ENCODE measurements at regions not wholly inside any gene's neighbourhood (a gene's known extent, or its start where the extent isn't known, plus 50 kb on each side); places are given as distances from the start of the nearest gene placed in this dataset.

DNA sequence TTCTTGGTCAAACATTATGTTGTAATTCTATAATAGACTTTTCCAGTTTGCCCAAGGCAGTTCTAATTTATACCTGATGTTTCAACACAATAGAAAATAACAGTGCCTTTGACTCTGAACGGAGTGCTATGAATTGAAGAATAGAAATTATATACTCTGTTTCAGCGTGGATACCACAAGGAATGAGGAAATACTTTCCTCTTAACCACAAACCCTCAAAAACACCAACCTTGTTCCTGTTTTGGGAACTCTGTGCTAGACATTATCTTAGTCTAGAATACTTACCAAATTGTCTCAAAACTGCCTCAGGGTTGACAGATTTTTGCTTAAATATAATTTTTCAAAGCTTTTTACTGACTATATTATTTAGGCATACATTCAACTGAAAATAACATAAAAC is 1629.3 kb downstream of the MRPL39 start:
- TF ChIP-seq, protein P1, sequence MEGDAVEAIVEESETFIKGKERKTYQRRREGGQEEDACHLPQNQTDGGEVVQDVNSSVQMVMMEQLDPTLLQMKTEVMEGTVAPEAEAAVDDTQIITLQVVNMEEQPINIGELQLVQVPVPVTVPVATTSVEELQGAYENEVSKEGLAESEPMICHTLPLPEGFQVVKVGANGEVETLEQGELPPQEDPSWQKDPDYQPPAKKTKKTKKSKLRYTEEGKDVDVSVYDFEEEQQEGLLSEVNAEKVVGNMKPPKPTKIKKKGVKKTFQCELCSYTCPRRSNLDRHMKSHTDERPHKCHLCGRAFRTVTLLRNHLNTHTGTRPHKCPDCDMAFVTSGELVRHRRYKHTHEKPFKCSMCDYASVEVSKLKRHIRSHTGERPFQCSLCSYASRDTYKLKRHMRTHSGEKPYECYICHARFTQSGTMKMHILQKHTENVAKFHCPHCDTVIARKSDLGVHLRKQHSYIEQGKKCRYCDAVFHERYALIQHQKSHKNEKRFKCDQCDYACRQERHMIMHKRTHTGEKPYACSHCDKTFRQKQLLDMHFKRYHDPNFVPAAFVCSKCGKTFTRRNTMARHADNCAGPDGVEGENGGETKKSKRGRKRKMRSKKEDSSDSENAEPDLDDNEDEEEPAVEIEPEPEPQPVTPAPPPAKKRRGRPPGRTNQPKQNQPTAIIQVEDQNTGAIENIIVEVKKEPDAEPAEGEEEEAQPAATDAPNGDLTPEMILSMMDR (IDR thresholded peaks at IDR 0.05; ENCODE audit: low read depth, low read length) = no peak
- no peak for DNase-seq (ENCODE audit: extremely low read depth, low read depth)

DNA sequence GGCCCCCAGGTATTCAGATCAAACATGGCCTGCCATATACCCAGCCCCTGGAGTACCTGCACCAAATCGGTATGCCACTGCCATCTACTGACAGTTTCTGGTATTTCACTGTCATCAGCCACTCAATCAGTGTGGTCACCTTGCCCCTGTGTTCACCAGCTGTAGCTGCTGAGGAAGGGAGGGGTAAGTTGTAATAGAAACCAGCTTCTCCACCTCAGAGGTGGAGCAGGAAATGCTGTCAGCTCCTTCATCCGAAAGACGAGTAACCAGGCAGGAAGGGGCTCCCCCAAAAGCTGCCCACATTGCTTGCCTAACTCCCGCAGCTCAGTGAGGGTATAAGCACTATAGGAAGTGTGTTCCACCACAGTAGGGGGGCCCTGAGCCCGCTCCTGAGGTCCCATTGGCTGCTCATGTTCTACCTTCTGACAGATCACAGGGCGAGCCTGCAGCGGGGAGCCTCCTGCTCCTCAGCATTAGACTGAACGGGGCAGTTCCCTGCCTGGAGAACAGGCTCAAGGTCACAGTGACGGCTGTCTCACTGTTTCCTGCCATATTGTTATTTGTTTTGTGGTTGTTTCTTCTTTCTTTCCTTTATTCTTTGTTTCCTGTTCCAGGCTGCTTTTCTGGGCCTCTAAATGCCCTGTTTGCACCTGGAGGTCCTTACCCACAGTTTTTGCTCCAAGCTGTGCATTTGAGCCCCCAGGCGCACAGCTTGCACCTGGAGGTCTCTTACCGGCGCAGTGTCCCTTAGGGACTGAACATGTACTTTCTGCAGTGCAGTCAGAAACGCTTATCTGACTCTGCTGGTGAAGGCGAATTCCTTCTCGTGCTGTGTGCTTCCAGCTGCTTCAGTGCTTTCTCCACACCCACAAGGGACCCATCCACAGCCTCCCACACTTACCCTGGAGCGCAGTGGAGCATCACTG is 1638.3 kb downstream of the MRPL39 start:
- no peak for DNase-seq (ENCODE audit: extremely low read depth, low read depth)
- TF ChIP-seq, protein P1 (IDR thresholded peaks at IDR 0.05; ENCODE audit: low read depth, low read length) = no peak; the same call in 1 of the 2 replicates

DNA sequence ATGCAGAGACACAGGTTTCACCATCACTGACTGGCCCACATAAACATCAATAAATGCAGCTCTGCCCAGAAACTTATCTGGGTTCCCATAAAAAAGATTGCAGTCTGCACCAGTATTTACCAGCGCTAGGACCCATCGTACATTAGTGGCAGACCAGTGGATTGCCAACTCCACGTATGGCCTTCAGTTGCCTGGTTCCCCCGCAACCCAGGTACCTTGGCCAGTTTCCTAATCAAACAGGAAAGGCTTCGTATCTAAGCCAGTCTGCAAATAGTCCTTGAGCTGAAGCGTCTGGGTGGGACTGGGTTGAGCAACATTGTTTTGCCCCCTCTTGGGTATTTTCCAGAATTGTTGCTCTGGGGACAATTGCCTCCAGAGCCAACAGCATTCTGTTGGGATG is 1639.3 kb downstream of the MRPL39 start:
- DNase-seq (ENCODE audit: extremely low read depth, low read depth) = no peak
- TF ChIP-seq, protein P1 (IDR thresholded peaks at IDR 0.05; ENCODE audit: low read depth, low read length) = no peak

DNA sequence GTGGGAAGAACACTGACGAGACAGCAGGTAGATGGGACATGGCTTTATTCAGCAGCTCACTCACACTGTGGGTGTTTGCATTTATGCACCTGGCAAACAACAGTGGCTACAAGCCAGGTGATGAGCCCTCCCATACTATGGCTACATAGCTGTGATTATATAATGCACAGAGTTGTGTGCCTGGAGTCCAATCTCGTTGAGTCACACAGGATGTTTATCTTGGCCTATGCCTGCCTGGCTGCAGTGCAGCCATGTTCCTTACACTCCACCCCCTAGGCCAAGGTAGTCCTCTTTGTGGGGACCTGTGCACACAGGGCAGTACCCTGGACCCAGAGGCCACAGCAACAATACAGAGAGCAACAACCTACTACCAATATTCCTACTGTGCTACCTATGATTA is 1643.8 kb downstream of the MRPL39 start:
- DNase-seq (ENCODE audit: extremely low read depth, low read depth) = no peak
- TF ChIP-seq, protein P1 (IDR thresholded peaks at IDR 0.05; ENCODE audit: low read depth, low read length) = no peak

DNA sequence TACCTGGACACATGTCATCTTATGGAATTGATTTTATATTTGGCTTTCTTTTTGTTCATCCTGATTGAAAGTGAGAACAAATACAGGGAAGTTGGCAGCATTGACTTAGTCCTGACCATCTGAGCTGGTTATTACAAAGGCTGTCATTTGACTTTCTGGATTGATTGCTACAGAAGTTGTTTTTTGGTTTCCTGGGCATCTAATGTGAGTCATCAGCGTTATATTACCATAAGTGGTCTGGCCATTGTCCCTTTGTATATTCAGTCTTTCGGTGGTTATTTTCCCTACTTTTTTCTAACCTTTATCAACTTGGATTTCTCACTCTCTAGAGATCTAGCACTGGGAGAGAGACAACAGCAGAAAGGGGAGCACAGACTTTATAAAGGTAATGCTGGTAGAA is 1646.5 kb downstream of the MRPL39 start:
- DNase-seq (ENCODE audit: extremely low read depth, low read depth) = no peak

DNA sequence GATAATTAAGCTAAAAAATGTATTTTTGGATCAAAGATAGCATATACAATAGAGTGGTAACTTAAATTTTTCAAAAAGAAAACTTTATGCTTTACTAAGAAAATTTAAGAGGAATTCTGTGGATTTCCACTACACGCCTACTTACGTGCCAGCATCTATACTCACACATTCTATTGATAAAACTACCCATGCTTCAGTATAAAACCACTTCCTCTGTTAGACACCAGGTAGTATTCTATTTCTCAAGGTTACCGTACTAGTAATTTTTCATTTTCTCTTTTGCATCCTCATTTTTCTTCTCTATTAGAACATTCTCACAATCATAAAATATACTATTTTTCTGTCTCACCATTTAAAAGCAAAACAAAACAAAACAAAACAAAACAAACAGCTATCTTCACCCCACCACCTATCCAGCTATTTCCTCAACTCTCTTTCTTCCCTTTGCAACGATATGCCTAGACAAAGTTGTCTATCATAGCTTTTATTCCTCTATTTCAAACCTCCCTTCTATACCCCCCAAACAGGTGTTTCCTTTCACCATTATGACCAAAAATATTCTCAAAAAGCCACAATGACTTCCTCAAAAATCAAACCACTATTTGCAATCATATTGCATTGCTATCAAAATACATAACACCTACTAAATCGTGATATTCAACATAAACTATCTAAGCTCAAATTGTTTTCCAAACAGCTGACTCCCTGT is 1652.0 kb downstream of the MRPL39 start:
- DNase-seq (ENCODE audit: extremely low read depth, low read depth) = no peak
- TF ChIP-seq, protein P1 (IDR thresholded peaks at IDR 0.05; ENCODE audit: low read depth, low read length) = no peak

More for the DNA sequence above, 1646.5 kb downstream of the MRPL39 start:
- TF ChIP-seq, protein P1 (IDR thresholded peaks at IDR 0.05; ENCODE audit: low read depth, low read length) = no peak

DNA sequence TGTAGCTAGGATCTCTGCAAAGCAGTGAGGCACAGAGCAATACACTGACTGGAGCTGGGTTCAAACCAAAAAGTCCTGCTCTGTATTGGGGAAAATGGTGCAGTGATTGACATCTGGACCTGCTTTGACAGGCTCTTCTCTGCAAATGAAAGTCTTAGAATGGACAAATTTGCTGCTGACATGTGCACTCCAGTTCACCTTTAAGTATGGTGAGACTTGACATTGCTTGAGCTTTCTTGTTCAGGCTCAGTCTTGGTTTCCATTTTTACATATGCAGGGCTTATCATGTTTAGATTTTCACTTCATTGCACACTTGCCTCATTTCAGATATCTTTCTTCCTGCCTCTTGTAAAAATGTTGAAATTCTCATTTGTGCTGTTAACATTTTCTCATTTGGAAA is 1655.0 kb downstream of the MRPL39 start:
- TF ChIP-seq, protein P1 (IDR thresholded peaks at IDR 0.05; ENCODE audit: low read depth, low read length) = no peak
- no peak for DNase-seq (ENCODE audit: extremely low read depth, low read depth)

All from AG09319 (cell line).